ENCODE measurements at regions not wholly inside any gene's neighbourhood (a gene's known extent, or its start where the extent isn't known, plus 50 kb on each side); places are given as distances from the start of the nearest gene placed in this dataset.

GRCh38 chr10:120005207-120006201, 113.0 kb downstream of the SEC23IP start:
- H3K27ac Mint-ChIP-seq: no peak overlapping the region
- H3K4me3 Mint-ChIP-seq: no peak overlapping the region

GRCh38 chr10:120007261-120007660, 114.7 kb downstream of the SEC23IP start:
- TF ChIP-seq EZH2phosphoT487 (IDR thresholded peaks at IDR 0.05) (no peak), EZH2 (IDR thresholded peaks at IDR 0.05) (no peak), CTCF (IDR thresholded peaks at IDR 0.05) (no peak)
- Mint-ChIP-seq H3K9me3 (no peaks in the 10 kb centered on the region), H3K4me1 (peaks cover 12% of the 10 kb centered on the region), H3K27ac (no peak overlapping the region), H3K36me3 (no peaks in the 10 kb centered on the region), H3K4me3 (no peak overlapping the region), H3K27me3 (ENCODE audit: insufficient read depth, low read depth) (peaks cover 13% of the 10 kb centered on the region)
- no peak for DNase-seq (ENCODE audit: low spot score)
- Histone ChIP-seq H2AFZ (replicated peaks) (no peak overlapping the region), H3K79me2 (ENCODE audit: low read depth) (no peaks in the 10 kb centered on the region), H3F3A (ENCODE audit: low read depth) (peaks cover 5% of the 10 kb centered on the region), H3K9me3 (ENCODE audit: low read depth) (no peaks in the 10 kb centered on the region), H3K36me3 (no peaks in the 10 kb centered on the region), H3K4me2 (no peak overlapping the region), H4K20me1 (ENCODE audit: low read depth) (no peaks in the 10 kb centered on the region), H3K9ac (no peak overlapping the region), H3K4me3 (no peak overlapping the region), H3K27ac (no peak overlapping the region), H3K4me1 (peaks cover 29% of the 10 kb centered on the region), H3K27me3 (peaks cover 4% of the 10 kb centered on the region)

More at GRCh38 chr10:120005207-120006201, 113.0 kb downstream of the SEC23IP start:
- H3K4me1 Mint-ChIP-seq: peaks cover 8% of the 10 kb centered on the region
- TF ChIP-seq EZH2phosphoT487 (IDR thresholded peaks at IDR 0.05): no peak
- no peak for TF ChIP-seq EZH2 (IDR thresholded peaks at IDR 0.05)
- TF ChIP-seq CTCF (IDR thresholded peaks at IDR 0.05): no peak
- peaks cover 5% of the 10 kb centered on the region for H3F3A ChIP-seq (ENCODE audit: low read depth)
- peak overlapping the region; percentile 48 for H3K27ac ChIP-seq
- H4K20me1 ChIP-seq (ENCODE audit: low read depth): no peaks in the 10 kb centered on the region
- H3K36me3 Mint-ChIP-seq: no peaks in the 10 kb centered on the region
- peaks cover 13% of the 10 kb centered on the region for H3K27me3 Mint-ChIP-seq (ENCODE audit: insufficient read depth, low read depth)
- H3K79me2 ChIP-seq (ENCODE audit: low read depth): no peaks in the 10 kb centered on the region
- DNase-seq (ENCODE audit: low spot score): peak; percentile 43
- H3K4me1 ChIP-seq: peaks cover 20% of the 10 kb centered on the region
- no peaks in the 10 kb centered on the region for H3K36me3 ChIP-seq
- H3K9me3 ChIP-seq (ENCODE audit: low read depth): no peaks in the 10 kb centered on the region
- peak overlapping the region; percentile 89 for H2AFZ ChIP-seq (replicated peaks)
- no peaks in the 10 kb centered on the region for H3K27me3 ChIP-seq
- no peaks in the 10 kb centered on the region for H3K9me3 Mint-ChIP-seq
- no peak overlapping the region for H3K9ac ChIP-seq
- H3K4me2 ChIP-seq: no peak overlapping the region
- no peak overlapping the region for H3K4me3 ChIP-seq

DNA sequence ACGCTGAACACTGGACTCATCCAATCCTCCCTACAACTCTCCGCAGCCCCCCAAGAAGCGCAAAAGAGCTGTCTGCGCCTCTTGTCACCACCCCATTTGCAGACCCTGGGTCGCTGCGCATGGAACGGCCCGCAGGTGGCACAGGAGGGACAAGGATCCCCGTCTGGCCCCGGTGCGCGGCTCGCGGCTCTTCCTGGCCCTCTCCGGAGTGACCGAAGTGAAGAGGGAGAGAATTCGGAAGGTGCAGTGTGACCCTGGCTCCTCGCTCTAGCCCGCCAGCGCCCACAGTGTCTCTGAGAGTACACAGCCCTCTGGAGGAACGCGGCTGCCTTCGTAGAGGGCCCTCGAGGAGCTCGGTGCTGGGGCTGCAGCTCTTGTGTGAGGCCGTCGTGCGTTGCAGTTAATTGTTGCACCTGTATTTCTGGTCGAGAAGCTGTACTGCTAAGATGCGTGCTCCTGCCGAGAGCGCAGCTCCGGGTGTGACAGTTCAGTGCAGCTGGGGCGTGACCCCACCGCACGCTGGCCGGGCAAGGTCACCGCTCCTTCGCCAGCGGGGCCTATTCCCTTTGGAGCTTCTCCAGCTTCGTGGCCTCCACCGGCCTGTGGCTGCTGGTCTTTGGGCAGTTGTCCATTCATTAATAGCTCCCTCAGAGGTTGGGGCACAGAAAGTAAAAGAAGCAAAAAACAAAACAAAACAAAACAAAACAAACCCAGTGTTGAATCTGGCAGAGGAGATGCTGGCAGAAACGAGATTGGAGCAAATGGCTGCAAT, 119.0 kb downstream of the SEC23IP start:
- peak; percentile 74 for DNase-seq (ENCODE audit: low spot score)
- no peaks in the 10 kb centered on the region for H3K9me3 Mint-ChIP-seq
- peak; percentile 53 for TF ChIP-seq CTCF (IDR thresholded peaks at IDR 0.05)
- no peak for TF ChIP-seq EZH2 (IDR thresholded peaks at IDR 0.05)
- no peak for TF ChIP-seq EZH2phosphoT487 (IDR thresholded peaks at IDR 0.05)
- no peak overlapping the region for H3K4me3 Mint-ChIP-seq
- peaks cover 9% of the 10 kb centered on the region for H3K27me3 Mint-ChIP-seq (ENCODE audit: insufficient read depth, low read depth)
- no peak overlapping the region for H3K4me3 ChIP-seq
- H3K27ac ChIP-seq: no peak overlapping the region
- H3K4me1 ChIP-seq: peaks cover 20% of the 10 kb centered on the region
- peaks cover 4% of the 10 kb centered on the region for H3K4me1 Mint-ChIP-seq
- H3K27me3 ChIP-seq: peaks cover 4% of the 10 kb centered on the region
- no peaks in the 10 kb centered on the region for H3K79me2 ChIP-seq (ENCODE audit: low read depth)
- H3F3A ChIP-seq (ENCODE audit: low read depth): no peaks in the 10 kb centered on the region
- H4K20me1 ChIP-seq (ENCODE audit: low read depth): no peaks in the 10 kb centered on the region
- no peak overlapping the region for H3K27ac Mint-ChIP-seq
- no peaks in the 10 kb centered on the region for H3K36me3 Mint-ChIP-seq
- H3K4me2 ChIP-seq: no peak overlapping the region
- H3K9ac ChIP-seq: no peak overlapping the region
- no peaks in the 10 kb centered on the region for H3K9me3 ChIP-seq (ENCODE audit: low read depth)
- no peaks in the 10 kb centered on the region for H3K36me3 ChIP-seq
- H2AFZ ChIP-seq (replicated peaks): peak overlapping the region; percentile 81

All from neural progenitor cell (in vitro differentiated cells).